H1 (cell line): ENCODE measurements at regions not wholly inside any gene's neighbourhood (a gene's known extent, or its start where the extent isn't known, plus 50 kb on each side); places are given as distances from the start of the nearest gene placed in this dataset.
A peak's percentile ranks its signal among the peaks of the same experiment; 100 is the strongest.

Experiments
- CTCF ChIA-PET: fragments of 300-600 bp; sonication (Branson Sonifier 250); formaldehyde crosslinking; loops from one replicate; lab custom pipeline; 2021; ENCODE audit not compliant: partially characterized antibody; lab: Charles Lee
- POLR2A ChIA-PET: fragments of 300-600 bp; sonication (Branson Sonifier 250); formaldehyde crosslinking; loops from one replicate; lab custom pipeline; 2021; ENCODE audit warnings: inconsistent platforms; ENCODE audit not compliant: partially characterized antibody; lab: Charles Lee
- DNase-seq, 2 experiments: peaks; one replicate each; pipeline versions ENCODE4 v3.0.0 to v3.0.0-alpha.2; 2010 to 2022; ENCODE audit warnings: low spot score in 2 of 2, low read depth in 1 of 2, mixed read lengths in 1 of 2
- FAIRE-seq: peaks from 2 replicates; lab custom pipeline; 2011; peaks lifted over from hg19 to GRCh38; lab: Jason Lieb, UNC
- H2AFZ ChIP-seq: 2 replicates; pipeline ENCODE4 v1.8.1; 2012; ENCODE audit warnings: low read length, inconsistent platforms
- H2AK5ac ChIP-seq: 2 replicates; pipeline ENCODE4 v1.6.1; 2013; ENCODE audit warnings: low read depth, low read length
- H2BK120ac ChIP-seq: replicated peaks from 2 replicates; pipeline ENCODE3; 2013; ENCODE audit warnings: low read depth, low read length, inconsistent platforms
- H2BK12ac ChIP-seq: 2 replicates; pipeline ENCODE4 v1.6.1; 2013; ENCODE audit warnings: low read depth, low read length
- H2BK15ac ChIP-seq: 2 replicates; pipeline ENCODE4 v1.6.1; 2013; ENCODE audit warnings: low read length
- H2BK20ac ChIP-seq: 2 replicates; pipeline ENCODE4 v1.6.1; 2013; ENCODE audit warnings: low read length
- H2BK5ac ChIP-seq: 2 replicates; pipeline ENCODE4 v1.6.1; 2013; ENCODE audit warnings: low read depth, low read length
- H3K14ac ChIP-seq: 2 replicates; pipeline ENCODE4 v1.6.1; 2013; ENCODE audit warnings: inconsistent platforms; ENCODE audit not compliant: insufficient read length
- H3K18ac ChIP-seq: 2 replicates; pipeline ENCODE4 v1.6.1; 2013; ENCODE audit warnings: low read length; ENCODE audit errors: extremely low read depth
- H3K23ac ChIP-seq: 2 replicates; pipeline ENCODE4 v1.6.1; 2013; ENCODE audit warnings: inconsistent platforms; ENCODE audit not compliant: insufficient read length
- H3K23me2 ChIP-seq: 2 replicates; pipeline ENCODE4 v1.6.1; 2013; ENCODE audit warnings: low read depth, low read length
- H3K27ac ChIP-seq: 2 replicates; pipeline ENCODE4 v1.6.1; 2011; ENCODE audit warnings: low read depth, low read length, inconsistent platforms
- H3K27me3 ChIP-seq, 4 experiments: replicated peaks in 1 of 4; 1 replicate in 1 of 4; 2 replicates in 3 of 4; pipeline versions ENCODE4 v1.6.1 to v1.8.1; 2011 to 2013; ENCODE audit warnings: low read length in 3 of 4, mild to moderate bottlenecking in 3 of 4, inconsistent platforms in 2 of 4, mixed read lengths in 2 of 4, moderate library complexity in 1 of 4; ENCODE audit not compliant: control insufficient read depth in 3 of 4, insufficient read depth in 3 of 4; ENCODE audit errors: extremely low read depth in 1 of 4
- H3K36me3 ChIP-seq, 4 experiments: 2 replicates each; pipeline versions ENCODE4 v1.6.1 to v1.8.1; 2011 to 2013; ENCODE audit warnings: mild to moderate bottlenecking in 4 of 4, low read length in 3 of 4, moderate library complexity in 2 of 4, control low read depth in 1 of 4, inconsistent platforms in 1 of 4; ENCODE audit not compliant: insufficient read depth in 4 of 4, control insufficient read depth in 2 of 4
- H3K4ac ChIP-seq: replicated peaks from 2 replicates; pipeline ENCODE3; 2013; ENCODE audit warnings: low read length, low read depth, mixed read lengths, inconsistent platforms; ENCODE audit not compliant: insufficient read length
- H3K4me1 ChIP-seq, 4 experiments: replicated peaks in 1 of 4; 1 replicate in 1 of 4; 2 replicates in 3 of 4; pipeline versions ENCODE4 v1.6.1 to v1.8.1; 2011 to 2013; ENCODE audit warnings: low read length in 3 of 4, inconsistent platforms in 2 of 4, mixed read lengths in 1 of 4; ENCODE audit not compliant: insufficient read depth in 4 of 4, control insufficient read depth in 3 of 4
- H3K4me2 ChIP-seq, 2 experiments: 2 replicates each; pipeline versions ENCODE4 v1.6.1 to v1.8.1; 2011 to 2013; ENCODE audit warnings: low read depth in 2 of 2, low read length in 2 of 2, control low read depth in 1 of 2, inconsistent platforms in 1 of 2, mild to moderate bottlenecking in 1 of 2; ENCODE audit not compliant: insufficient read depth in 1 of 2
- H3K4me3 ChIP-seq, 4 experiments: fragments of 200-600, 300-600 bp in 1 of 4; sonication (generic), shearing (Covaris generic), sonication (Bioruptor Twin) in 1 of 4; 2 replicates each; pipeline versions ENCODE4 v1.5.1 to v1.8.1; 2011 to 2016; ENCODE audit warnings: low read length in 4 of 4, low read depth in 3 of 4, control low read depth in 2 of 4, inconsistent platforms in 2 of 4, mild to moderate bottlenecking in 2 of 4, mixed read lengths in 1 of 4, moderate library complexity in 1 of 4; ENCODE audit not compliant: insufficient read depth in 2 of 4; ENCODE audit errors: extremely low read depth in 1 of 4
- H3K56ac ChIP-seq: replicated peaks from 2 replicates; pipeline ENCODE3; 2013; ENCODE audit warnings: low read depth, mild to moderate bottlenecking, mixed read lengths, low read length, inconsistent platforms; ENCODE audit not compliant: insufficient read length
- H3K79me1 ChIP-seq: 2 replicates; pipeline ENCODE4 v1.6.1; 2013; ENCODE audit warnings: low read depth, low read length, control low read depth
- H3K79me2 ChIP-seq, 2 experiments: 2 replicates each; pipeline versions ENCODE4 v1.6.1 to v1.8.1; 2012 to 2013; ENCODE audit warnings: low read length in 2 of 2, mild to moderate bottlenecking in 2 of 2, inconsistent platforms in 1 of 2; ENCODE audit not compliant: insufficient read depth in 2 of 2, control insufficient read depth in 1 of 2
- H3K9ac ChIP-seq, 4 experiments: replicated peaks in 1 of 4; 1 replicate in 1 of 4; 2 replicates in 3 of 4; pipeline versions ENCODE4 v1.6.1 to v1.8.1; 2011 to 2013; ENCODE audit warnings: low read depth in 3 of 4, low read length in 3 of 4, control low read depth in 2 of 4, mild to moderate bottlenecking in 2 of 4, moderate library complexity in 2 of 4, inconsistent platforms in 1 of 4; ENCODE audit errors: extremely low read depth in 1 of 4
- H3K9me3 ChIP-seq, 2 experiments: 2 replicates each; pipeline versions ENCODE4 v1.6.1 to v1.8.1; 2012 to 2013; ENCODE audit warnings: mild to moderate bottlenecking in 2 of 2, moderate library complexity in 2 of 2, control low read depth in 1 of 2, inconsistent platforms in 1 of 2, low read depth in 1 of 2, low read length in 1 of 2, mixed read lengths in 1 of 2; ENCODE audit not compliant: insufficient read depth in 2 of 2
- H4K20me1 ChIP-seq, 2 experiments: replicated peaks in 1 of 2; 2 replicates each; pipeline versions ENCODE3 to v1.8.1; 2011 to 2013; ENCODE audit warnings: inconsistent platforms in 2 of 2, low read length in 2 of 2, mild to moderate bottlenecking in 1 of 2; ENCODE audit not compliant: insufficient read depth in 2 of 2, control insufficient read depth in 1 of 2
- H4K5ac ChIP-seq: 2 replicates; pipeline ENCODE4 v1.6.1; 2013; ENCODE audit warnings: low read length, low read depth, mixed read lengths, inconsistent platforms; ENCODE audit not compliant: insufficient read length
- H4K8ac ChIP-seq: 2 replicates; pipeline ENCODE4 v1.8.0; 2013; ENCODE audit warnings: mild to moderate bottlenecking, moderate library complexity, low read length, inconsistent platforms; ENCODE audit not compliant: insufficient read depth; ENCODE audit errors: extremely low read depth
- H4K91ac ChIP-seq: replicated peaks from 2 replicates; pipeline ENCODE3; 2013; ENCODE audit warnings: low read length, mixed read lengths, inconsistent platforms; ENCODE audit not compliant: insufficient read length
- ASH2L ChIP-seq: fragments of 200-600, 300-600 bp; sonication (generic); IDR thresholded peaks from one replicate; pipeline ENCODE4 v1.7.1; 2017; ENCODE audit warnings: low read length
- ATF3 ChIP-seq: IDR thresholded peaks from 2 replicates; pipeline ENCODE4 v1.6.1; 2011; ENCODE audit warnings: low read depth, mild to moderate bottlenecking, low read length; ENCODE audit not compliant: insufficient read depth
- CBX5 ChIP-seq: fragments of 300-800, 300-1000 bp; sonication (generic); IDR thresholded peaks from 2 replicates; pipeline ENCODE4 v1.7.1; 2016; ENCODE audit warnings: antibody characterized with exemption, low read length, low read depth
- CHD1 ChIP-seq: IDR thresholded peaks from 2 replicates; pipeline ENCODE4 v1.6.1; 2012; ENCODE audit warnings: low read depth, low read length, improper control_type of control experiment
- HDAC6 ChIP-seq: IDR thresholded peaks from one replicate; pipeline ENCODE4 v1.7.1; 2012; ENCODE audit warnings: low read depth, mild to moderate bottlenecking, inconsistent platforms, low read length, moderate library complexity
- NANOG ChIP-seq: IDR thresholded peaks from 2 replicates; pipeline ENCODE4 v1.6.1; 2011; ENCODE audit warnings: low read length, low read depth, mild to moderate bottlenecking, inconsistent platforms; ENCODE audit not compliant: insufficient read depth, poor library complexity, severe bottlenecking
- SP4 ChIP-seq: IDR thresholded peaks from 2 replicates; pipeline ENCODE4 v1.6.1; 2012; ENCODE audit warnings: low read length, inconsistent platforms
- SUZ12 ChIP-seq: fragments of 200-600 bp; sonication (generic); IDR thresholded peaks from 2 replicates; pipeline ENCODE4 v1.6.1; 2012; ENCODE audit warnings: mild to moderate bottlenecking, inconsistent platforms, low read length, moderate library complexity, mixed read lengths
- WGBS, 2 experiments: shearing (Covaris generic) in 1 of 2; methylation state at CpG; one replicate each; pipeline versions ENCODE4 v1.1.6 to v1.1.7; 2013 to 2015; ENCODE audit warnings: low lambda C conversion rate in 2 of 2, mixed read lengths in 2 of 2, inconsistent platforms in 1 of 2, low coverage in 1 of 2, missing lambda C conversion rate in 1 of 2; ENCODE audit not compliant: insufficient replicate concordance in 2 of 2, insufficient coverage in 1 of 2, insufficient read length in 1 of 2; ENCODE audit errors: extremely low coverage in 1 of 2, missing lambda C conversion rate in 1 of 2; 5-methylcytosine and 5-hydroxymethylcytosine counted together

GRCh38 chr22:49291781-49292180 lies 535.9 kb downstream of the BRD1 start:
- Histone ChIP-seq H3K27me3 (0 out of 7 replicates have a peak, but pooled peaks cover 0 to 2% (median 0%) of the 10 kb centered on the region in 4 experiments), H3K79me1 (no peaks in the 10 kb centered on the region), H3K56ac (no peak overlapping the region), H4K5ac (no peak overlapping the region), H3K9me3 (no peaks in the 10 kb centered on the region; a peak in 1 of 4 replicates), H3K36me3 (no peaks in the 10 kb centered on the region), H2AFZ (no peak overlapping the region), H3K23me2 (no peaks in the 10 kb centered on the region), H3K4ac (no peak overlapping the region), H2AK5ac (no peak overlapping the region), H4K8ac (no peak overlapping the region), H3K9ac (no peak overlapping the region), H3K4me1 (peaks cover 0 to 4% (median 1%) of the 10 kb centered on the region in 4 experiments; a peak in 3 of 7 replicates), H2BK120ac (no peak overlapping the region), H3K4me2 (no peak overlapping the region), H3K18ac (no peak overlapping the region), H3K14ac (no peak overlapping the region), H4K20me1 (no peaks in the 10 kb centered on the region), H2BK20ac (no peak overlapping the region), H2BK15ac (no peak overlapping the region), H3K4me3 (no peak overlapping the region), H2BK12ac (no peak overlapping the region), H3K23ac (no peak overlapping the region), H3K27ac (no peak overlapping the region), H4K91ac (no peak overlapping the region), H2BK5ac (no peak overlapping the region), H3K79me2 (no peaks in the 10 kb centered on the region)
- FAIRE-seq: no peak
- DNase-seq: peak in 1 of 2 experiments; percentile 23
- 75% methylated on average over 5 of the region's 5 CpGs; no CpG with 5 or more reads in 1 of the 2 experiments for WGBS, 2 experiments
- CTCF ChIA-PET: interaction anchor here (0.8 to 1.9 kb wide), 4 partner anchors 17 to 453 kb away, joined by 3 to 6 read pairs (median 4); no protein-coding TSS in a partner anchor
- POLR2A ChIA-PET: interaction anchor here (1.1 kb wide), 1 partner anchor 13 kb away, joined by 3 read pairs; no protein-coding TSS in a partner anchor
- TF ChIP-seq HDAC6 (no peak), NANOG (no peak), ASH2L (no peak), CBX5 (no peak), CHD1 (no peak), ATF3 (no peak), SP4 (no peak), SUZ12 (no peak)
